Adrenal gland (tissue), 9 donors: ENCODE measurements at regions not wholly inside any gene's neighbourhood (a gene's known extent, or its start where the extent isn't known, plus 50 kb on each side); places are given as distances from the start of the nearest gene placed in this dataset.

Experiments
- DNase-seq, 7 donors: peaks; one replicate each; pipeline ENCODE4 v3.0.0-alpha.2; 2019 to 2020
- H3K27ac ChIP-seq, 5 donors: fragments of 200-600 bp; sonication (generic) in 4 of 5; 1 replicate in 3 of 5; 2 replicates in 2 of 5; pipeline versions ENCODE4 v1.5.1 to v1.8.0; 2016 to 2020; ENCODE audit warnings: mild to moderate bottlenecking in 1 of 5
- H3K27me3 ChIP-seq: fragments of 200-600 bp; 2 replicates; pipeline ENCODE4 v1.8.0; 2021
- H3K36me3 ChIP-seq, 2 donors: fragments of 200-600 bp; replicated peaks in 1 of 2; 1 replicate in 1 of 2; 2 replicates in 1 of 2; pipeline versions ENCODE4 v1.5.1 to v1.8.0; 2018 to 2022
- H3K4me1 ChIP-seq, 2 donors: fragments of 200-600 bp; replicated peaks in 1 of 2; 1 replicate in 1 of 2; 2 replicates in 1 of 2; pipeline versions ENCODE4 v1.5.1 to v1.8.0; 2018 to 2021
- H3K4me3 ChIP-seq, 4 donors: fragments of 200-600 bp; sonication (generic) in 3 of 4; one replicate each; pipeline ENCODE4 v1.5.1; 2016 to 2018
- H3K9me3 ChIP-seq, 3 donors: fragments of 200-600 bp; sonication (generic) in 1 of 3; replicated peaks in 1 of 3; 1 replicate in 2 of 3; 2 replicates in 1 of 3; pipeline versions ENCODE4 v1.5.1 to v1.8.0; 2016 to 2021
- CTCF ChIP-seq, 6 experiments: fragments of 450-650 bp in 4 of 6; fragments of 200-600 bp in 2 of 6; sonication (generic) in 1 of 6; IDR thresholded peaks; 1 replicate in 5 of 6; 2 replicates in 1 of 6; pipeline versions ENCODE4 v1.5.1 to v1.8.0; 2016 to 2021; ENCODE audit warnings: antibody characterized with exemption in 6 of 6, mild to moderate bottlenecking in 2 of 6, moderate library complexity in 1 of 6
- POLR2A ChIP-seq, 2 donors: fragments of 450-650 bp; IDR thresholded peaks; one replicate each; pipeline ENCODE4 v1.6.1; 2017; ENCODE audit warnings: antibody characterized with exemption in 2 of 2, mild to moderate bottlenecking in 2 of 2, moderate library complexity in 1 of 2
- WGBS, 4 donors: extraction: QIAGEN DNeasy Blood & Tissue Kit in 2 of 4; methylation state at CpG; one replicate each; pipeline versions ENCODE4 v1.1.5 to v1.1.7; 2013 to 2017; 5-methylcytosine and 5-hydroxymethylcytosine counted together
- intact Hi-C, 2 donors: fragments of 100-400 bp; cut with DNase I; formaldehyde crosslinking; loops; one replicate each; pipeline versions ENCODE4 v1.14.1 to v1.15.0; 2022 to 2023
- donor health status: healthy with polysubstance abuse.
- donor health status: Bipolar disorder and iron deficiency.
- donor health status: DM: yes; HTN: yes; CAD: no.
- donor health status: DM: no; HTN: no; CAD: no.
- donor health status: DM: no; HTN: no; CAD: no.

DNA sequence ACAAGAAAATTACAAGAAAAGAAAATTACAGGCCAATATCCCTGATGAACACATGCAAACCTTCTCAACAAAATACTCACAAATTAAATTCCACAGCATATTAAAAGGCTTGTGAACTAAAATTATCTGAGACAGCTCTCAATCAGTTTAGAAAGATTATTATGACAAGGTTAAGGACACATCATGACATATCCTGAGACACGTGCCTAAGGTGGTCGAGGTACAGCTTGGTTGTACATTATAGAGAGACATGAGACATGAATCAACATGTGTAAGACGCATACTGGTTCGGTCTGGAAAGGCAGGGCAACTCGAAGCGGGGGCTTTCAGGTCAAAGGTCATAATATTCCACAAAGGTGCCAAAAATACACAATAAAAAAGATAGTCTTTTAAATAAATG, 598.3 kb upstream of the REG3G start:
- Histone ChIP-seq H3K27ac (no peak overlapping the region), H3K4me3 (no peak overlapping the region), H3K36me3 (no peaks in the 10 kb centered on the region), H3K9me3 (peaks cover 0 to 7% (median 0%) of the 10 kb centered on the region in 3 donors), H3K27me3 (no peaks in the 10 kb centered on the region), H3K4me1 (no peaks in the 10 kb centered on the region)
- intact Hi-C loops: no loop called here
- no peak for TF ChIP-seq POLR2A (IDR thresholded peaks at IDR 0.05)
- TF ChIP-seq CTCF (IDR thresholded peaks at IDR 0.05): no peak
- DNase-seq: no peak
- WGBS, 4 donors: 73 to 84% (median 78%) methylated on average over 6 of the region's 6 CpGs

GRCh38 chr2:78431241-78431640, 594.3 kb upstream of the REG3G start:
- intact Hi-C loops: no loop called here
- Histone ChIP-seq H3K27ac (no peak overlapping the region), H3K36me3 (no peaks in the 10 kb centered on the region), H3K4me3 (no peak overlapping the region), H3K4me1 (no peaks in the 10 kb centered on the region), H3K27me3 (no peaks in the 10 kb centered on the region), H3K9me3 (peaks cover 0 to 7% (median 0%) of the 10 kb centered on the region in 3 donors)
- 77 to 94% (median 83%) methylated on average over 3 of the region's 3 CpGs for WGBS, 4 donors
- TF ChIP-seq POLR2A (IDR thresholded peaks at IDR 0.05) (no peak), CTCF (IDR thresholded peaks at IDR 0.05) (peak in 1 of 6 experiments; percentile 14)
- DNase-seq: no peak

GRCh38 chr2:78439122-78439521, 586.4 kb upstream of the REG3G start:
- intact Hi-C loops: no loop called here
- 38 to 61% (median 49%) methylated on average over 2 of the region's 2 CpGs for WGBS, 4 donors

GRCh38 chr2:78455586-78455985, 569.9 kb upstream of the REG3G start:
- Histone ChIP-seq H3K27ac (no peak overlapping the region), H3K9me3 (no peaks in the 10 kb centered on the region), H3K4me1 (no peaks in the 10 kb centered on the region), H3K27me3 (no peaks in the 10 kb centered on the region), H3K4me3 (no peak overlapping the region), H3K36me3 (no peaks in the 10 kb centered on the region)
- 64 to 74% (median 70%) methylated on average over 2 of the region's 2 CpGs for WGBS, 4 donors
- intact Hi-C loops: no loop called here
- DNase-seq: no peak
- no peak for TF ChIP-seq POLR2A (IDR thresholded peaks at IDR 0.05)
- no peak for TF ChIP-seq CTCF (IDR thresholded peaks at IDR 0.05)

More at GRCh38 chr2:78439122-78439521, 586.4 kb upstream of the REG3G start:
- Histone ChIP-seq H3K4me1 (no peaks in the 10 kb centered on the region), H3K4me3 (no peak overlapping the region), H3K9me3 (no peaks in the 10 kb centered on the region), H3K27me3 (no peaks in the 10 kb centered on the region), H3K36me3 (no peaks in the 10 kb centered on the region), H3K27ac (no peak overlapping the region)
- DNase-seq: no peak
- TF ChIP-seq POLR2A (IDR thresholded peaks at IDR 0.05) (no peak), CTCF (IDR thresholded peaks at IDR 0.05) (no peak)
